T47D (cell line): ENCODE measurements at regions not wholly inside any gene's neighbourhood (a gene's known extent, or its start where the extent isn't known, plus 50 kb on each side); places are given as distances from the start of the nearest gene placed in this dataset.
"Not testable (repeated sequence)": the region's sequence is repeated elsewhere in the genome, so short reads cannot be mapped to it uniquely, and the experiment has no call there.

ENCODE experiments used
- DNase-seq, 2 experiments: peaks; one replicate each; pipeline versions ENCODE4 v3.0.0 to v3.0.0-alpha.2; 2011 to 2012; ENCODE audit warnings: low read depth in 1 of 2, low spot score in 1 of 2
- JUND ChIP-seq: IDR thresholded peaks from 2 replicates; pipeline ENCODE4 v1.6.1; 2012; ENCODE audit warnings: low read depth
- in situ Hi-C: cut with HindIII; loops from 2 replicates; pipeline ENCODE4 v1.10.0; 2016; ENCODE audit warnings: low sequenced_read_pairs, low pct_unique_long_range_greater_than_20kb

GRCh38 chr13:64718116-64718515 lies 2512.0 kb downstream of the PCDH9 start:
- in situ Hi-C loops, result no loop called here
- no peak for DNase-seq
- TF ChIP-seq JUND, result no peak

DNA sequence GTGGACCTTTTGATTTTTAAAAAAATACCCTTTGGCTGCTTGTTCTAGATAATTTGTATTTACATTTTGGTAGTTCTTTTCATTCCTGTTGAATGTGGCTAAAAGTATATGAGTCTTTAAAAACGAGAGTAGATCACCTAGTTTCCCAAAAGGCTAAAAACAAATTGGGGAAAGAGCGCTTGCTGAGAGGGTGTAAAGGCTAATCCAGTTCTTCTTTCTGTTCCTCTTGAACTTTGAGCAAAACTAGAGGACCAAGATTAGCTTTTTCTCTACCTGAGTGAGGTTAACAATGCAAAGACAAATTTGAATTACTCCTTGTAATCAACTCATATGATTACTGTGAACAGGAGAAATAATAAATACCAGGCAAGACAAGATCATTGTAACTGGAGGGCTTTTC lies 2513.2 kb downstream of the PCDH9 start:
- in situ Hi-C loops, result no loop called here
- TF ChIP-seq JUND, result no peak
- no peak for DNase-seq

- TF ChIP-seq JUND, result no peak
- no peak for DNase-seq
- in situ Hi-C loops, result no loop called here
Observed at GRCh38 chr13:64709079-64709478, 2521.1 kb downstream of the PCDH9 start.

DNA sequence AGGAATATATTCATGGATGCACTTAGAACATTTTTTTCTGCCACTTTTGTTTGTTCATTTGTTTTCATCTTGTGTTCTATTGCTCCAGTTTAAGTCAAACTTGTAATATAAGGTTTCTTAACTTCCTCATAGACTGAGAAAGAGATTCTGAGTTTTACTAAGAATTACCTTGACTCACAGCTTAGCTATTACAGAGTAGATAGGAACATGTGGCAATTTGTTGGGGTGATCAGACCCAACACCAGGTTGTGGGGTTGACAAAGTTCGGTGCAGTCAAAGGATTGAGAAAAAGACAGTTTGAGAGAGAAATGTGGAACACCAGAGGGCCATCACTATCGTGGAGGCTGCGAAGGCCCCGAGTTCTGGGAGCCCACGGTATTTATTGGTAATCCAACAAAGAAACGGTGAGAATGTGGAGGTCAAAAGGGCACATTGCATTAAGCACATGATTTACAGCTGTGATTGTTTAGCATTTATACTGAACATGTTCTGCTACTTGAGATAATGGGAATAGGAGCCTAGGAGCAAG lies 2526.0 kb downstream of the PCDH9 start:
- no peak for TF ChIP-seq JUND
- no peak for DNase-seq
- in situ Hi-C loops, result no loop called here

- TF ChIP-seq JUND, result no peak
- in situ Hi-C loops, result no loop called here
- DNase-seq, result no peak
Observed at GRCh38 chr13:64697226-64697625, 2532.9 kb downstream of the PCDH9 start.

- TF ChIP-seq JUND, result no peak
- no peak for DNase-seq
- in situ Hi-C loops, result no loop called here
Observed at GRCh38 chr13:64688893-64689677, 2541.1 kb downstream of the PCDH9 start.

DNA sequence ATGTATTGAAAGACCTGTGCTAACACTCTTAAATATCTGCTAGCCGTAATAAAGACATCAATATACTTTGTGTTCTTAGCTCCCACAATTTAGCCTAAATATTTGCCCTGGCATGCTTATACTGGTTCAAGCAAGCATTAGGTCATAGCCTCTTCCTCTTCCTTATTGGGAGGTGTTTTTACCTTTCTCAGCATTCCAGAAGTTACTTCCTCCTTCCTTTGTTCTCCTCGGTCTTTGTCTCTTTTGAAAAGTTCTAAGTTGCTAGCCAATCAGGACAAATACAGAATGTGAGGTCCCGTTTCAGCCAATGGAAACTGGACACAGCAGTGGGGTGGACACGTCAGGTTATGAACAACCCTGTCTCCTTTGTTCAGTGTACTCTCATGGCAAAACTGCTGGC lies 2543.6 kb downstream of the PCDH9 start:
- DNase-seq, result peak in 1 of 2 experiments; percentile 40
- in situ Hi-C loops, result not testable (repeated sequence)

- TF ChIP-seq JUND, result no peak
- DNase-seq, result no peak
- in situ Hi-C loops, result no loop called here
Observed at GRCh38 chr13:64684685-64685431, 2545.3 kb downstream of the PCDH9 start.

DNA sequence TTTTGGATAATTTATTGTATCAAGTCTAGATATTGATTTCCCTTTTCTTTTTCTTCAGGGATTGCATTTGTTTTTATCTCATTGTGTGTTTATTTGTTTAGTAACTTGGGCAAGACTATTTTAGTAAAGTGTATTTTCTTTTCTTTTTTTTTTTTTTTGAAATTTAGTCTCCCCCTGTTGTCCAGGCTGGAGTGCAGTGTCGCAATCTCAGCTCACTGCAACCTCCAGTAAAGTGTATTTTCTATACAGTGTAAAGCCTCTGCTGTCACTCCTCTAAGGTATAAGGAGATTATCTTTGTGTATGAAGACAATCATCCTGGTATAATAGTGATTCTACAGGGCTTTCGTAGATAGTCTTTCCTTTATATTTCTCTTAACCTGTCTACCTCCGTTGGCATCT lies 2546.0 kb downstream of the PCDH9 start:
- in situ Hi-C loops, result no loop called here
- TF ChIP-seq JUND, result no peak
- no peak for DNase-seq

- no peak for DNase-seq
- TF ChIP-seq JUND, result no peak
- in situ Hi-C loops, result no loop called here
Observed at GRCh38 chr13:64680739-64681138, 2549.4 kb downstream of the PCDH9 start.

- peak; percentile 44; the same call in 1 of the 2 replicates for TF ChIP-seq JUND
- DNase-seq, result peak; percentile 4 to 31
- in situ Hi-C loops, result no loop called here
Observed at GRCh38 chr13:64675255-64675892, 2554.8 kb downstream of the PCDH9 start.

DNA sequence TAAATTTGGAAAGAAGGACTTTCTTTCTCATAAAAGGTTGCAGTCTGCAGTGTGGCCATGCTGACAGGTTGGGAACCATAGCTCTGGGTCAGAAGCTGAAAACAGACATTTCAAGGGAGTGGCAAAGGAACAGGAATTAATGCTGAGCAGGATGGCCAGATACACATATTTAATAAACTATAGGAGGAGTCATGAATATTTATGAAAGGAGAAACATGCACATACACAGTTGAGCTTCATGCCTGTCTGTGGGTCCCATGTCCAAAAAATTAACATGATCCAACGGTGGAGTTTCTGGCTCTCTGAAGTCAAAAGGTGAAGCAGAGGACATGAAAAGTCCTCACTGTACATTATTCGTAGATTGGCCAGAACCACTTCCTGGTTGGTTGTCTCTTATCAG lies 2556.0 kb downstream of the PCDH9 start:
- DNase-seq, result no peak
- in situ Hi-C loops, result no loop called here
- TF ChIP-seq JUND, result no peak

GRCh38 chr13:64672751-64673150 lies 2557.4 kb downstream of the PCDH9 start:
- in situ Hi-C loops, result no loop called here
- DNase-seq, result no peak
- no peak for TF ChIP-seq JUND
